A673 (cell line): ENCODE measurements at regions not wholly inside any gene's neighbourhood (a gene's known extent, or its start where the extent isn't known, plus 50 kb on each side); places are given as distances from the start of the nearest gene placed in this dataset.

Experiments
- EZH2 ChIP-seq: fragments of 200-600 bp; sonication (generic); IDR thresholded peaks from 2 replicates; pipeline ENCODE4 v1.6.1; 2017; ENCODE audit warnings: borderline replicate concordance, low read depth, mild to moderate bottlenecking, mixed read lengths, antibody characterized with exemption, low read length; ENCODE audit not compliant: poor library complexity, severe bottlenecking
- TF ChIP-seq, protein P1 (sequence below): fragments of 300-800, 200-600 bp; sonication (generic); conservative IDR thresholded peaks from 2 replicates; pipeline ENCODE4 v1.5.1; 2017; ENCODE audit warnings: low read depth, mild to moderate bottlenecking, antibody characterized with exemption, low read length, moderate library complexity, mixed read lengths

DNA sequence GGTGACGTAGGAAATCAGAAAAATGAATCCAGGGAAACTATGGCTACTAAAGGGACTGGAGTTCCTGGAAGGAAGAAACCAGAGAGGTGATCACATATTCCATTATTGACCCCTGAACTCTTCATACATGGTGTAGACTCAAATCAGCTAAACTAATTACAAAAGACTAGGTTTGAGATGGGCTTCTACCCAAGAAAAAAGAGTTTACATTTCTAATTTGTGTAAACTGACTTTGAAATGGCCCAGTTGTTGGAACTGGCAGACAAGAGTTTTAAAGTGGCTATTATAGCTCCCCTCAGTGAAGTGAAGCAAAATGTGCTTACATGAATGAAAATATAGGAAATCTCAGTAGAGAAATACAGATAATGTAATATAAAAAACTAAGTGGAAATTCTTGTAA lies 1619.4 kb upstream of the SEL1L start:
- TF ChIP-seq, protein P1, sequence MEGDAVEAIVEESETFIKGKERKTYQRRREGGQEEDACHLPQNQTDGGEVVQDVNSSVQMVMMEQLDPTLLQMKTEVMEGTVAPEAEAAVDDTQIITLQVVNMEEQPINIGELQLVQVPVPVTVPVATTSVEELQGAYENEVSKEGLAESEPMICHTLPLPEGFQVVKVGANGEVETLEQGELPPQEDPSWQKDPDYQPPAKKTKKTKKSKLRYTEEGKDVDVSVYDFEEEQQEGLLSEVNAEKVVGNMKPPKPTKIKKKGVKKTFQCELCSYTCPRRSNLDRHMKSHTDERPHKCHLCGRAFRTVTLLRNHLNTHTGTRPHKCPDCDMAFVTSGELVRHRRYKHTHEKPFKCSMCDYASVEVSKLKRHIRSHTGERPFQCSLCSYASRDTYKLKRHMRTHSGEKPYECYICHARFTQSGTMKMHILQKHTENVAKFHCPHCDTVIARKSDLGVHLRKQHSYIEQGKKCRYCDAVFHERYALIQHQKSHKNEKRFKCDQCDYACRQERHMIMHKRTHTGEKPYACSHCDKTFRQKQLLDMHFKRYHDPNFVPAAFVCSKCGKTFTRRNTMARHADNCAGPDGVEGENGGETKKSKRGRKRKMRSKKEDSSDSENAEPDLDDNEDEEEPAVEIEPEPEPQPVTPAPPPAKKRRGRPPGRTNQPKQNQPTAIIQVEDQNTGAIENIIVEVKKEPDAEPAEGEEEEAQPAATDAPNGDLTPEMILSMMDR: no peak
- TF ChIP-seq EZH2: no peak
